Smooth muscle cell (in vitro differentiated cells): ENCODE measurements at regions not wholly inside any gene's neighbourhood (a gene's known extent, or its start where the extent isn't known, plus 50 kb on each side); places are given as distances from the start of the nearest gene placed in this dataset.
A peak's percentile ranks its signal among the peaks of the same experiment; 100 is the strongest.

Experiments used
- DNase-seq: peaks from one replicate; lab custom pipeline; 2025; ENCODE audit not compliant: unreplicated experiment; lab: John Stamatoyannopoulos, UW
- H2AFZ ChIP-seq: fragments of 200-600 bp; sonication (generic); 2 replicates; pipeline ENCODE4 v1.6.0; 2016; ENCODE audit warnings: antibody characterized with exemption, low read depth, mild to moderate bottlenecking
- H3F3A ChIP-seq: fragments of 200-600 bp; sonication (generic); 2 replicates; pipeline ENCODE4 v1.6.0; 2017; ENCODE audit warnings: antibody characterized with exemption, low read depth
- H3K27ac ChIP-seq: fragments of 200-600 bp; sonication (generic); 2 replicates; pipeline ENCODE4 v1.5.1; 2016; ENCODE audit warnings: low read depth, mild to moderate bottlenecking
- H3K27me3 ChIP-seq: fragments of 200-600 bp; sonication (generic); 2 replicates; pipeline ENCODE4 v1.6.1; 2016; ENCODE audit warnings: low read depth, mild to moderate bottlenecking
- H3K36me3 ChIP-seq: fragments of 200-600 bp; sonication (generic); 2 replicates; pipeline ENCODE4 v1.5.1; 2016; ENCODE audit warnings: low read depth
- H3K4me1 ChIP-seq: fragments of 200-600 bp; sonication (generic); 2 replicates; pipeline ENCODE4 v1.5.1; 2016; ENCODE audit warnings: low read depth
- H3K4me2 ChIP-seq: fragments of 200-600 bp; sonication (generic); 2 replicates; pipeline ENCODE4 v1.6.0; 2016; ENCODE audit warnings: mild to moderate bottlenecking
- H3K4me3 ChIP-seq: fragments of 200-600 bp; sonication (generic); 2 replicates; pipeline ENCODE4 v1.5.1; 2016; ENCODE audit warnings: mild to moderate bottlenecking
- H3K79me2 ChIP-seq: fragments of 200-600 bp; sonication (generic); 2 replicates; pipeline ENCODE4 v1.6.0; 2016; ENCODE audit warnings: low read depth, mild to moderate bottlenecking
- H3K9ac ChIP-seq: fragments of 200-600 bp; sonication (generic); 2 replicates; pipeline ENCODE4 v1.6.0; 2016; ENCODE audit warnings: low read depth
- H3K9me3 ChIP-seq: fragments of 200-600 bp; sonication (generic); replicated peaks from 2 replicates; pipeline ENCODE4 v1.5.1; 2016; ENCODE audit warnings: low read depth
- H4K20me1 ChIP-seq: fragments of 200-600 bp; sonication (generic); 2 replicates; pipeline ENCODE4 v1.6.0; 2016; ENCODE audit warnings: low read depth
- CTCF ChIP-seq: fragments of 200-600 bp; sonication (generic); IDR thresholded peaks from 2 replicates; pipeline ENCODE4 v1.5.1; 2017; ENCODE audit warnings: borderline replicate concordance, mild to moderate bottlenecking, antibody characterized with exemption; ENCODE audit not compliant: insufficient read depth, poor library complexity, severe bottlenecking
- WGBS: methylation state at CpG from one replicate; pipeline ENCODE4 v1.1.7; 2016; ENCODE audit warnings: low lambda C conversion rate; 5-methylcytosine and 5-hydroxymethylcytosine counted together

- no peak overlapping the region for H3K4me3 ChIP-seq
- H3F3A ChIP-seq = no peaks in the 10 kb centered on the region
- no peak for TF ChIP-seq CTCF
- no peak overlapping the region for H3K9ac ChIP-seq
- no peaks in the 10 kb centered on the region for H3K4me1 ChIP-seq
- no peaks in the 10 kb centered on the region for H4K20me1 ChIP-seq
- no peaks in the 10 kb centered on the region for H3K9me3 ChIP-seq
- no peak overlapping the region for H2AFZ ChIP-seq
- H3K27me3 ChIP-seq = no peaks in the 10 kb centered on the region
- 91% methylated on average over 12 of the region's 12 CpGs for WGBS
- no peaks in the 10 kb centered on the region for H3K79me2 ChIP-seq
- no peak overlapping the region for H3K27ac ChIP-seq
- no peaks in the 10 kb centered on the region for H3K36me3 ChIP-seq
- no peak for DNase-seq
- H3K4me2 ChIP-seq = no peak overlapping the region
Observed at GRCh38 chr18:76710646-76711520, 111.5 kb upstream of the ZNF236 start.

- WGBS = 37% methylated on average over 29 of the region's 29 CpGs
- Histone ChIP-seq H3K79me2 (no peaks in the 10 kb centered on the region), H3K4me1 (no peaks in the 10 kb centered on the region), H3K27me3 (no peaks in the 10 kb centered on the region), H3K4me2 (peak overlapping the region; percentile 79), H3K4me3 (no peak overlapping the region), H2AFZ (peak overlapping the region; percentile 82), H3K36me3 (no peaks in the 10 kb centered on the region), H3F3A (no peaks in the 10 kb centered on the region), H3K9me3 (no peaks in the 10 kb centered on the region), H3K9ac (no peak overlapping the region), H3K27ac (no peak overlapping the region), H4K20me1 (no peaks in the 10 kb centered on the region)
- peak; percentile 19 for DNase-seq
- peak; percentile 98 for TF ChIP-seq CTCF
Observed at GRCh38 chr18:76709659-76710645, 112.4 kb upstream of the ZNF236 start.

GRCh38 chr18:76708722-76709353 lies 113.5 kb upstream of the ZNF236 start:
- H4K20me1 ChIP-seq = no peaks in the 10 kb centered on the region
- H3K27me3 ChIP-seq = no peaks in the 10 kb centered on the region
- no peak for DNase-seq
- 97% methylated on average over 25 of the region's 25 CpGs for WGBS
- no peaks in the 10 kb centered on the region for H3K79me2 ChIP-seq
- H3F3A ChIP-seq = no peaks in the 10 kb centered on the region
- TF ChIP-seq CTCF = no peak
- H3K4me1 ChIP-seq = no peaks in the 10 kb centered on the region
- no peak overlapping the region for H3K4me3 ChIP-seq
- H3K27ac ChIP-seq = no peak overlapping the region
- H3K9me3 ChIP-seq = no peaks in the 10 kb centered on the region
- no peak overlapping the region for H3K9ac ChIP-seq
- H3K4me2 ChIP-seq = no peak overlapping the region
- no peaks in the 10 kb centered on the region for H3K36me3 ChIP-seq
- H2AFZ ChIP-seq = peak overlapping the region; percentile 82
